GM21723 (cell line): ENCODE measurements at regions not wholly inside any gene's neighbourhood (a gene's known extent, or its start where the extent isn't known, plus 50 kb on each side); places are given as distances from the start of the nearest gene placed in this dataset.
"Not testable (repeated sequence)": the region's sequence is repeated elsewhere in the genome, so short reads cannot be mapped to it uniquely, and the experiment has no call there.

Experiments
- ATAC-seq: cut with Tn5 transposase; IDR thresholded peaks from one replicate; pipeline ENCODE4 v1.9.1; 2021; ENCODE audit warnings: mild to moderate bottlenecking, moderate library complexity; ENCODE audit not compliant: unreplicated experiment

DNA sequence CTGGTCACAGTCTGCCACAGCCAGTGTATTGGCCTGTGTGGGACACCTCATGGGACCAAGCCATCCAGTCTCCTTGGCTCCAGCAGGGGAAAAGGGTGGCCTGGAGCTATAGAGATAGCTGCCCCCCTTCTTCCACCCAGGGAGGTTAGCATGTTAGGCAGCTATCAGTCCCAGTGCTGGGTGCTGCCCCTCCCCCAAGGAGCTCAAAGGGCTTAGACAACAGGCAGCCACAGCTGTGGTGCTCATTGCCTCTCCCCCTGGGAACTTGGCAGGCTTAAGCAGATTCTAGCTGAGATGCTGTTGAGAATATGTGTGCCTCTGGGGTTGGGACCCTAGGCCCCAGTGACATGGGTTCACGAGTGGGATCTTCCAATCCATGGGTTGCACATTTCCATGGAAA lies 226.0 kb upstream of the PTGER4 start:
- ATAC-seq = no peak

DNA sequence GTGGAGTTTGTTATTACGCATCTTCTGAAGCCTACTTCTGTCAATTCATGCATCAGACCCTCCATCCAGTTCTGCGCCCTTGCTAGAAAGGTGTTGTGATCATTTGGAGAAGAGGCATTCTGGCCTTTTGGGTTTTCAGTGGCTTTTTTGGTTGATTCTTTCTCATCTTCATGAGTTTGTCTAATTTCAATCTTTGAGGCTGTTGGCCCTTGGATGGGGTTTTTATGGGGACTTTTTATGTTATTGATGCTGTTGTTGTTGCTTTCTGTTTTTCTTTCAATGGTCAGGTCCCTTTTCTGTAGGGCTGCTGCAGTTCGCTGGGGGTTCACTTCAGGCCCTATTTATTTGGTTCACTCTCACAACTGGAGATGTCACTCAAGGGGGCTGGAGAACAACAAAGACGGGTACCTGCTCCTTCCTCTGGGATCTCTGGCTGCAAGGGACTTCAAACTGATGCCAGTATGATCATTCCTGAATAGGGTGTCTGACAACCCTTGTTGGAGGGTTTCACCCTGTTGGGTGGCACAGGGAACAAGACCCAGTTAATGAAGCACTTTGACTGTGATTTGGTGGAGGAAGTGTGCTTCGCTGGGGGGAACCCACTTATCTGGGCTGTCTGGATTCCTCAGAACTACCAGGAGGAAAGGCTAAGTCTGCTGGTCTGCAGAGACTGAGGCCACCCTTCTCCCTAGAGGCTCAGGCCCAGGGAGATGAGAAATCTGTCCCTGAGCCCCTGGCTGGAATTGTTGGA lies 226.7 kb upstream of the PTGER4 start:
- no peak for ATAC-seq

DNA sequence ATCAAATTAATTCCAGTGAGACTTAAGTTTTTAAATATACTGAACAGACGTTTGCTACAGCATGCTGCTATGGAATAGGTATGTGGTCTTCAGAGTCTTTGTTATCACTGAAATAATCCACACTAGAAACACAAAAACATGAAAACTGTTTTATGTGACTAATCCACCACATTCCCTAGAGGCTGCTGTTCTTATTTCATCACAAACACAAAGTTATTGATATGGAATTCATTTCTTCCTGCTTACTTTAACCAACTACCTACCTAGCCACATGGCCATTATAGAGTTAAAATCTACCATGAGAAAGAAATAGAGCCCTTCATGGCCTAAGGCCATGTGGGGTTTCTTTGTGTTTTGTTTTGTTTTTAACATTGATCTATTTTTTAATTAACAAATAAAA lies 232.3 kb upstream of the PTGER4 start:
- ATAC-seq = no peak

DNA sequence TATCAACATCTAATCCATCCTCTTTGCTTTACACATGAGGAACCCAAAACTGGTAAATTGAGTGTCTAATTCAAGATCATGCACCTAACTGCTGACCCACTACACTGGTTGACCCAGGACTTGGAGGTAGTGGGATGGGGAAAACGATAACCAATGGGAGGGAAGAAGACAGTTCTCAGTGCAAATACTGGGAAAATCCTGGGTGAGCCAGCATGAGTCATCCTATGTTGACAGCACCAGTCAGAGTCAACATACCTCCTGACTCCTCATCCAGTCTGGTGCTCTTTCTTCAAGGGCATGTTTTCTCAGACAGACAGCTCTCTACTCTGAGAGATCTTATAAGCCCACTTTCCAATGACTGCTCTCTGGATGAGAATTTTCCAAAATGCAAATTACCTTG lies 232.8 kb upstream of the PTGER4 start:
- no peak for ATAC-seq

DNA sequence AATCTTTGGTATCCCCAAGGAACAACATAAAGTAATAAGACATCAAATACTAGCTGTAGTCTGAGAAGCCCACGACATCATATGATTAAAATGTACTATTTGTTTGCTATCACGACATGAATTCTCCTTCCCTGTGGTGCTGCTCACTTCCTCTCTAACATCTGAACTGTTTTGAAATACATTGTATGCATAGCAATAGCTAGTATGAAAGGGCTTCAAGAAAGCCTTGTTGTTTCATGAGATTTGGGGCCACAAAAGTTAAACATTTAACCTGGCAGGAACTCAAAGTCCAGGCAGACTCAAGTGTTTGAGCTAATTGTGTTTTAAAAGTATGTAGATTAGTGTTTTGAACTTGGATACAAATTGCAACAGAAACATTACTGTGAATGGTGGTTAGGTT lies 237.4 kb upstream of the PTGER4 start:
- ATAC-seq = no peak

GRCh38 chr5:40441733-40442132 lies 238.0 kb upstream of the PTGER4 start:
- no peak for ATAC-seq

GRCh38 chr5:40440746-40441145 lies 239.0 kb upstream of the PTGER4 start:
- ATAC-seq = no peak

GRCh38 chr5:40439103-40439502 lies 240.6 kb upstream of the PTGER4 start:
- not testable (repeated sequence) for ATAC-seq

- not testable (repeated sequence) for ATAC-seq
These were observed 241.1 kb upstream of the PTGER4 start for GRCh38 chr5:40438646-40439045.

GRCh38 chr5:40437452-40437861 lies 242.3 kb upstream of the PTGER4 start:
- peak; percentile 80 for ATAC-seq

DNA sequence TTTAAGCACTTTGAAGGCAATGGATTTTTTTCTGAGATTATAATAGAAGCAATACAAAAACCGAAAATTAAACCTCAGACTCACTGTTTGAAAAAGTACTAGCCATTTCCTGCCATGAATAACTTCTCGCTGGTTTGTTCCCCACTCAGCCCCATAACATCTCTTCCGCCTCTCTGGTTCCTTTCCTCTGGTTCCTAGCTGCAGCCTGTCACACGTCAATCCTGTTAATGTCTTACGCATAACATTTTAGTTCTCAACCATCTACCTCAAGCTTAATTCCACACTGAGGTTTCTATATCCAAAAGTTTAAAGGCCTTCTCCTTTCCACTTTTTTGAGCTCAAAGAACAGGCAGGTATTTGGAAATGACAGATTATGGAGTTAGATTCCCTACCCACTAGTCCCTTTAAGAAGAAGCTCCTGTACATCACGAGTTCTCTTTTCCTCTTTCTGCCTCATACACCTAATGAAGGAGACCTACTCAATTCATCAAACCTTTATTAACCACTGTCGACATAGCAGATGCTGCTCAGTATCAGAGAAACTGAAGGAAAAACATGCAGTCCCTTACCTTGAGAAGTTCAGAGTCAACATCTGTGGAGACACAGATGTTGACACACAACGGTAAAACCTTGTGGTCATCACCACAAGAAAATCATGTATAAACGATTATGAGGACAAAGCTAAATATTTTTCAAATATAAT lies 243.0 kb upstream of the PTGER4 start:
- peak; percentile 59 for ATAC-seq

- ATAC-seq = not testable (repeated sequence)
These were observed 244.0 kb upstream of the PTGER4 start for GRCh38 chr5:40435706-40436105.

GRCh38 chr5:40432836-40433235 lies 246.9 kb upstream of the PTGER4 start:
- ATAC-seq = no peak

DNA sequence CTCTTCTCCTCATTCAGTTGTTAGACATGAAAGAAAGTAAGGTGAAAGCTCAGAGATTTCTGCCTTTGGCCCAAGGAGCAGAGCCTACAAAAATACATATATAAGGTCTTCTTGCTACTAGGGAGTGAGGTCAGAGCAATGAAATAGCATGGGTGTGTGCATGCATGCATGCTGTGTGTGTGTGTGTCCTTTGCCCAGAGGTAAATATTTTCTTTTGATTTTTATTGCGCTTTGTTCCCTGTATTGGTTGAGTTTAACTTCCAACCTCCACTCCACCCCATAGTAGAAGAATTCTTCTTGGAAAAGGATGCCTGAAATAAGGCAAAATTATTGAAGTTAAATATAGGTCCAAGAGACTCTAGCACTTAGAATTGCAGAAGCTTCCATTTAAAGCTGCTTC lies 248.0 kb upstream of the PTGER4 start:
- ATAC-seq = no peak

DNA sequence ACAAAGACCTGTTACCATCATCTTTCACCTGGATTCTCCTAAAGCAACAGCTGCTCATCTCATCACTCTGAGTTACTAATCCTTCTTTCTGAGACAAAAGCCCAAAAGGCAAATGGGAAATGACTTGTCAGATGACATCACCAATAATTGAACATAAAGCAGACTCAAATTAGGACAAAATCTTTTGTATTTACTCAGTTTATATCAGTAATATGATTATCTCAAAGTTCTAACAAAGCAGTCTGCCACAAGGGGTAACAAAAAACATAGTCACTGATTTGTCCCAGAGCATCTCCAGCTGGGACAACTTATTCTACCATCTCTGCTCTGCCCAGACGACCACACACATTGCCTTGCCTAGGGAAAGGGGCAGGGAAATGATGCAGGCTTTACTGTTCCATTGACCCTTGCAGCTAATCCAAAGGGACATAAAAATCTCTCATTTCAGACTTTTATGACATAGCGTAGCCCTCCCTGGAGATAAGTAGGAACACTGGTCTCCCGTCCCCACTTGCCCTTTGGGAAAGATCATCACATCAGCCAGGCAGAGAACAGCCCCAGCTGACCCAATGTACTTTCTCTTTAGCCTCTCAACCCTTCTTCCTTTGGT lies 249.5 kb upstream of the PTGER4 start:
- ATAC-seq = no peak

DNA sequence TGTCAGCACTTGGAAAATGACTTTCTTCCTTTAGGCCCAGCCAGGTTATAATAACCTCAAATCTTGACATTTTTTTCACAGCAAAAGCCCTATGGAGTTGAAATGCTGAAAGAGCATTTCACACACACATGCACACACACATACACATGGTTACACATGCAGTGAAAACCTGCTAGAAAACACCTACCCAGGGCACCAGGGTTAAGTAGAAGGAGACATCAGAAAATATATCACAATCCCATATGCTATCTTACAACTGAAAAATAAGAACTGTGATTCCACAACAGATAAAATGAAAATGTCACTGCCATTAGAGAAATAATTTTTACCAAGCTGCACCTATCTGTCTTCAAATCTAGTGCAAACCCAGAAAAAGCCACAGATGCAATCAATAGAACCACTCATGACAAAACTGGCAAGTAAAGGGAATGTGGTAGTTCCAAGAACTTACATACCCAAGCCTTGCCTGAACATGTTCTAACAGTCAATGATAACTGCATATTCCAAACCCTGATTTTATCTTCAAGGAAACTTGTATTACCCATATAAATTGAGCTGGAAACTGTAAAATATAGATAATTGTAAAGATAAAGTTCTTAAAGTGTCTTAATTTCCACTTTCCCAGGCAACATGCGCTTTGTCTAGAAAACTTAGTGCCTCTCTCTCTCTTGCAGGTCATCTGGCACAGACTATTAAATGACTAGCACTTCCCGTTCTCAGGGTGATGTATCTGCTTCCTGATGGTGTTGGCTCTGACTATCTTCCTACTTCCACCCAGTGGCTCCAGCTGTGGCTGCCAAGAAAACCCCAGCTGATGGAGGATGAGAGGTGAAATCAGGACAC lies 250.2 kb upstream of the PTGER4 start:
- no peak for ATAC-seq

DNA sequence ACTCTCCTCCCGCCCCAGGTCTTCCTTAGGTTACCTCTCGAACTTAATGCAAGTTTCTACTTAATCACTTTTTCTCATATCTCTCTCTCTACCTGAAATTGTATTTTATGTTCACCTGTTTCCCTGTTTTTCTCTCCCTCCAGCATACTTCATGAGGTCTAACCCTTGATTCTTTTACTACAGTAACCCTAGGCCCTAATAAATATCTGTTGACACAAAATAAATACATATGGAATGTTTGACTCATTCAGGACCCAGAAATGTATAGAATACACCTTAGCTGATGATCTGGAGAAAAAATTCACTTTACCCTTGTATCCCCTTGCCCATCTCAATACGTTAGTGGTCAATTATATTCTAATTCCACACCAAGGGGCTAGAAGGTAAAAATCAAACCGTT lies 250.9 kb upstream of the PTGER4 start:
- no peak for ATAC-seq

GRCh38 chr5:40428126-40428525 lies 251.6 kb upstream of the PTGER4 start:
- no peak for ATAC-seq

DNA sequence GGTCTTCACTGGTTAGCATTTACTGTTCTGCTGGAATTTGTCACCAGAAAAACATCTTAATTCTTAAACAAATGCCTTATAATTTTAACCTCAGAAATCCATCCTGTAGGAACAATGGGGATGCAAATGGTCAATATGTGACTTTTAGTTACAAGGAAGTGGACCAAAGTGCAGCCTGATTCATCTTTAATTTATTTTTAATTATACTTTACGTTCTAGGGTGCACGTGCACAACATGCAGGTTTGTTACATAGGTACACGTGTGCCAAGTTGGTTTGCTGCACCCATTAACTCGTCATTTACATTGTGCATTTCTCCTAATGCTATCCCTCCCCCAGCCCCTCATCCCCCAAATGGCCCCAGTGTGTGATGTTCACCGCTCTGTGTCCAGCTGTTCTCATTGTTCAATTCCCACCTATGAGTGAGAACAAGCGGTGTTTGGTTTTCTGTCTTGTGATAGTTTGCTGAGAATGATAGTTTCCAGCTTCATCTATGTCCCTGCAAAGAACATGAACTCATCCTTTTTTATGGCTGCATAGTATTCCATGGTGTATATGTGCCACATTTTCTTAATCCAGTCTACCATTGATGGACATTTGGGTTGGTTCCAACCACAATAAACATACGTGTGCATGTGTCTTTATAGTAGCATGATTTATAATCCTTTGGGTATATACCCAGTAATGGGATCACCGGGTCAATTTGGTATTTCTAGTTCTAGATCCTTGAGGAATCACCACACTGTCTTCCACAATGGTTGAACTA lies 262.5 kb upstream of the PTGER4 start:
- not testable (repeated sequence) for ATAC-seq

GRCh38 chr5:40416588-40416987 lies 263.1 kb upstream of the PTGER4 start:
- no peak for ATAC-seq
